Activated CD4-positive, alpha-beta T cell treated with anti-CD3 and anti-CD28 coated beads, Interleukin-10, Interleukin-2, amounts not matched to agents 100 ng/mL and 50 ng/mL, durations not matched to agents 16 hours and 8 hours (primary cell): ENCODE measurements at regions not wholly inside any gene's neighbourhood (a gene's known extent, or its start where the extent isn't known, plus 50 kb on each side); places are given as distances from the start of the nearest gene placed in this dataset.

ENCODE experiments used
- DNase-seq: peaks from one replicate; pipeline ENCODE4 v3.0.0-alpha.2; 2020

- no peak for DNase-seq
Observed at GRCh38 chr3:106643684-106644161, 733.5 kb upstream of the CCDC54 start.

GRCh38 chr3:106673926-106674569, 703.2 kb upstream of the CCDC54 start:
- no peak for DNase-seq

GRCh38 chr3:106675451-106675850, 701.8 kb upstream of the CCDC54 start:
- DNase-seq = no peak

- DNase-seq = no peak
Observed at GRCh38 chr3:106678657-106679390, 698.4 kb upstream of the CCDC54 start.

- DNase-seq = no peak
Observed at GRCh38 chr3:106683953-106684620, 693.2 kb upstream of the CCDC54 start.

- no peak for DNase-seq
Observed at GRCh38 chr3:106685745-106686144, 691.5 kb upstream of the CCDC54 start.

GRCh38 chr3:106687905-106688304, 689.3 kb upstream of the CCDC54 start:
- DNase-seq = no peak

- DNase-seq = no peak
Observed at GRCh38 chr3:106688464-106688863, 688.8 kb upstream of the CCDC54 start.

- no peak for DNase-seq
Observed at GRCh38 chr3:106691476-106691875, 685.8 kb upstream of the CCDC54 start.

GRCh38 chr3:106692624-106693023, 684.6 kb upstream of the CCDC54 start:
- no peak for DNase-seq

- DNase-seq = no peak
Observed at GRCh38 chr3:106699122-106699521, 678.1 kb upstream of the CCDC54 start.

GRCh38 chr3:106700981-106701380, 676.3 kb upstream of the CCDC54 start:
- no peak for DNase-seq

GRCh38 chr3:106703524-106703923, 673.7 kb upstream of the CCDC54 start:
- DNase-seq = no peak

- no peak for DNase-seq
Observed at GRCh38 chr3:106707347-106707746, 669.9 kb upstream of the CCDC54 start.

GRCh38 chr3:106710596-106710995, 666.6 kb upstream of the CCDC54 start:
- no peak for DNase-seq

GRCh38 chr3:106711650-106712049, 665.6 kb upstream of the CCDC54 start:
- no peak for DNase-seq

GRCh38 chr3:106714400-106714799, 662.8 kb upstream of the CCDC54 start:
- DNase-seq = no peak

GRCh38 chr3:106715286-106715685, 662.0 kb upstream of the CCDC54 start:
- DNase-seq = no peak

- no peak for DNase-seq
Observed at GRCh38 chr3:106717178-106717780, 660.0 kb upstream of the CCDC54 start.

- no peak for DNase-seq
Observed at GRCh38 chr3:106719077-106719476, 658.2 kb upstream of the CCDC54 start.

GRCh38 chr3:106719583-106719982, 657.7 kb upstream of the CCDC54 start:
- no peak for DNase-seq

- no peak for DNase-seq
Observed at GRCh38 chr3:106720510-106720909, 656.7 kb upstream of the CCDC54 start.

- DNase-seq = no peak
Observed at GRCh38 chr3:106725566-106725965, 651.7 kb upstream of the CCDC54 start.
